ENCODE measurements at regions not wholly inside any gene's neighbourhood (a gene's known extent, or its start where the extent isn't known, plus 50 kb on each side); places are given as distances from the start of the nearest gene placed in this dataset.

GRCh38 chrX:124275182-124275894, 57.1 kb upstream of the TEX13D start:
- no peak for DNase-seq
- Histone ChIP-seq H3K4me3 (no peak overlapping the region), H3K9me3 (no peaks in the 10 kb centered on the region), H3K27ac (no peak overlapping the region), H3K36me3 (no peaks in the 10 kb centered on the region), H3K27me3 (peaks cover 0 to 6% of the 10 kb centered on the region in 2 donors), H3K4me1 (no peaks in the 10 kb centered on the region)
- TF ChIP-seq POLR2A (IDR thresholded peaks at IDR 0.05), result no peak
- no peak for TF ChIP-seq CTCF (IDR thresholded peaks at IDR 0.05)
- no peak for ATAC-seq
- WGBS (ENCODE audit: insufficient coverage, low coverage, low lambda C conversion rate, missing lambda C conversion rate), result 36% methylated on average over 2 of the region's 2 CpGs
- intact Hi-C loops (cut with DNase I), result no loop called here

GRCh38 chrX:124280294-124280902, 52.1 kb upstream of the TEX13D start:
- WGBS (ENCODE audit: insufficient coverage, low coverage, low lambda C conversion rate, missing lambda C conversion rate), result 33% methylated on average over 8 of the region's 8 CpGs
- Histone ChIP-seq H3K27ac (no peak overlapping the region), H3K4me1 (no peaks in the 10 kb centered on the region), H3K4me3 (no peak overlapping the region), H3K36me3 (no peaks in the 10 kb centered on the region), H3K9me3 (no peaks in the 10 kb centered on the region), H3K27me3 (no peaks in the 10 kb centered on the region)
- DNase-seq (no peak), ATAC-seq (no peak)
- TF ChIP-seq POLR2A (IDR thresholded peaks at IDR 0.05) (no peak), CTCF (IDR thresholded peaks at IDR 0.05) (no peak)
- intact Hi-C loops (cut with DNase I), result no loop called here

- no peak overlapping the region for H3K4me3 ChIP-seq
- intact Hi-C loops (cut with DNase I), result no loop called here
- TF ChIP-seq POLR2A (IDR thresholded peaks at IDR 0.05) (no peak), CTCF (IDR thresholded peaks at IDR 0.05) (no peak)
- DNase-seq (no peak), ATAC-seq (no peak)
- H3K36me3 ChIP-seq, result no peaks in the 10 kb centered on the region
- no peaks in the 10 kb centered on the region for H3K27me3 ChIP-seq
- H3K9me3 ChIP-seq, result no peaks in the 10 kb centered on the region
- H3K27ac ChIP-seq, result no peak overlapping the region
- no peaks in the 10 kb centered on the region for H3K4me1 ChIP-seq
- 53% methylated on average over 2 of the region's 2 CpGs for WGBS (ENCODE audit: insufficient coverage, low coverage, low lambda C conversion rate, missing lambda C conversion rate)
These were observed 49.9 kb upstream of the TEX13D start for GRCh38 chrX:124282580-124282979.

Small RNA genes lying in the stretch of these regions (small RNA-seq; reads per million reads assigned to genes)
- gene RF00561, result 0 reads per million in 2 experiments

All from right lobe of liver (tissue), 6 donors.